GM12878 (cell line): ENCODE measurements at regions not wholly inside any gene's neighbourhood (a gene's known extent, or its start where the extent isn't known, plus 50 kb on each side); places are given as distances from the start of the nearest gene placed in this dataset.

Source experiments
- ATAC-seq: fragments of 200-7000 bp; cut with Tn5 transposase; 3 replicates; pipeline ENCODE4 v1.9.1; 2020; ENCODE audit warnings: mild to moderate bottlenecking, moderate library complexity
- BruUV-seq: library from RNA; stranded (reverse); fragments of 400-500 nt; replicated peaks from 2 replicates; lab custom pipeline; 2021; lab: Mats Ljungman, UMichigan
- CTCF ChIA-PET: fragments of 300-600 bp; sonication (Branson Sonifier 250); formaldehyde crosslinking; extraction: SDS; loops from one replicate; lab custom pipeline; 2021; ENCODE audit warnings: inconsistent platforms; lab: Yijun Ruan, JAX
- POLR2A ChIA-PET: fragments of 350-600 bp; formaldehyde crosslinking; extraction: SDS; loops from one replicate; lab custom pipeline; 2021; ENCODE audit warnings: inconsistent platforms; lab: Charles Lee
- RAD21 ChIA-PET: fragments of 300-600 bp; sonication (Branson Sonifier 250); formaldehyde crosslinking; loops from one replicate; lab custom pipeline; 2023; ENCODE audit warnings: antibody characterized with exemption; ENCODE audit not compliant: unreplicated experiment; lab: Charles Lee
- SMC1A ChIA-PET: fragments of 300-600 bp; sonication (Branson Sonifier 250); formaldehyde crosslinking; loops from one replicate; lab custom pipeline; 2023; ENCODE audit not compliant: unreplicated experiment, uncharacterized antibody; lab: Charles Lee
- DNase-seq: peaks from one replicate; pipeline ENCODE4 v3.0.0-alpha.2; 2011; ENCODE audit warnings: low read depth, low spot score
- FAIRE-seq: peaks from 3 replicates; lab custom pipeline; 2011; peaks lifted over from hg19 to GRCh38; lab: Jason Lieb, UNC
- H2AFZ ChIP-seq: 2 replicates; pipeline ENCODE4 v1.6.0; 2011; ENCODE audit warnings: low read depth, low read length, control low read depth; ENCODE audit not compliant: control insufficient read depth
- H3K27ac ChIP-seq: 2 replicates; pipeline ENCODE4 v1.5.1; 2011; ENCODE audit warnings: control low read depth; ENCODE audit not compliant: control insufficient read depth, insufficient read depth
- H3K27me3 ChIP-seq, 2 experiments: replicated peaks in 1 of 2; 2 replicates each; pipeline versions ENCODE4 v1.6.0 to v1.6.1; 2011; ENCODE audit warnings: low read length in 1 of 2; ENCODE audit not compliant: control insufficient read depth in 2 of 2, insufficient read depth in 2 of 2
- H3K36me3 ChIP-seq, 2 experiments: 2 replicates each; pipeline ENCODE4 v1.5.1; 2011; ENCODE audit warnings: low read length in 1 of 2; ENCODE audit not compliant: control insufficient read depth in 2 of 2, insufficient read depth in 2 of 2
- H3K4me1 ChIP-seq: 2 replicates; pipeline ENCODE4 v1.6.1; 2011; ENCODE audit warnings: mild to moderate bottlenecking, low read length, moderate library complexity, mixed read lengths; ENCODE audit not compliant: control insufficient read depth, insufficient read depth
- H3K4me2 ChIP-seq: 2 replicates; pipeline ENCODE4 v1.6.0; 2011; ENCODE audit warnings: control low read depth; ENCODE audit not compliant: control insufficient read depth, insufficient read depth
- H3K4me3 ChIP-seq: fragments of 200-600 bp; sonication (generic); 2 replicates; pipeline ENCODE4 v1.5.1; 2016
- H3K79me2 ChIP-seq: 2 replicates; pipeline ENCODE4 v1.6.0; 2011; ENCODE audit warnings: low read length; ENCODE audit not compliant: control insufficient read depth, insufficient read depth
- H3K9ac ChIP-seq: 2 replicates; pipeline ENCODE4 v1.8.0; 2011; ENCODE audit warnings: low read length, control low read depth, mixed read lengths; ENCODE audit not compliant: control insufficient read depth, insufficient read depth
- H3K9me3 ChIP-seq: replicated peaks from 3 replicates; pipeline ENCODE4 v1.5.1; 2011; ENCODE audit warnings: mild to moderate bottlenecking, low read length; ENCODE audit not compliant: control insufficient read depth, insufficient read depth
- H4K20me1 ChIP-seq: 2 replicates; pipeline ENCODE4 v1.6.0; 2011; ENCODE audit not compliant: control insufficient read depth, insufficient read depth
- CEBPB ChIP-seq, 2 experiments: fragments of 150-350 bp in 1 of 2; IDR thresholded peaks; 2 replicates each; pipeline ENCODE4 v1.6.1; 2012 to 2014; ENCODE audit warnings: low read depth in 2 of 2, low read length in 2 of 2, borderline replicate concordance in 1 of 2, inconsistent platforms in 1 of 2
- ETV6 ChIP-seq, 2 experiments: fragments of 450-650 bp in 1 of 2; IDR thresholded peaks in 1 of 2; conservative IDR thresholded peaks in 1 of 2; 2 replicates each; pipeline ENCODE4 v1.6.1; 2014; ENCODE audit warnings: antibody characterized with exemption in 1 of 2, borderline replicate concordance in 1 of 2, low read depth in 1 of 2, mild to moderate bottlenecking in 1 of 2, moderate library complexity in 1 of 2
- FOS ChIP-seq: IDR thresholded peaks from 3 replicates; pipeline ENCODE4 v1.6.1; 2011; ENCODE audit warnings: borderline replicate concordance; ENCODE audit not compliant: insufficient read length; ENCODE audit errors: extremely low read depth
- SUPT20H ChIP-seq: IDR thresholded peaks from 2 replicates; pipeline ENCODE4 v1.6.1; 2011; ENCODE audit warnings: low read depth, mild to moderate bottlenecking, low read length, moderate library complexity, borderline replicate concordance; ENCODE audit not compliant: control insufficient read depth
- TAF1 ChIP-seq: IDR thresholded peaks from 2 replicates; pipeline ENCODE4 v1.6.1; 2011; ENCODE audit warnings: mild to moderate bottlenecking, low read depth, low read length, borderline replicate concordance
- WGBS: methylation state at CpG from one replicate; pipeline ENCODE4 v1.1.6; 2016; ENCODE audit warnings: low lambda C conversion rate; ENCODE audit not compliant: insufficient replicate concordance, insufficient coverage; ENCODE audit errors: missing lambda C conversion rate; 5-methylcytosine and 5-hydroxymethylcytosine counted together
- in situ Hi-C: fragments of 300-500 bp; cut with MboI; formaldehyde crosslinking; loops from 9 replicates; pipeline ENCODE4 v1.14.3; 2018; ENCODE audit warnings: mixed read lengths
- intact Hi-C: fragments of 100-400 bp; cut with micrococcal nuclease; formaldehyde crosslinking; loops from one replicate; pipeline ENCODE4 v1.14.2; 2022; ENCODE audit not compliant: unreplicated experiment
- TF ChIP-seq, protein P1 (sequence below): fragments of 450-650 bp; IDR thresholded peaks from 2 replicates; pipeline ENCODE4 v1.6.1; 2017; ENCODE audit warnings: mild to moderate bottlenecking, low read depth, inconsistent platforms; ENCODE audit not compliant: poor library complexity, severe bottlenecking

DNA sequence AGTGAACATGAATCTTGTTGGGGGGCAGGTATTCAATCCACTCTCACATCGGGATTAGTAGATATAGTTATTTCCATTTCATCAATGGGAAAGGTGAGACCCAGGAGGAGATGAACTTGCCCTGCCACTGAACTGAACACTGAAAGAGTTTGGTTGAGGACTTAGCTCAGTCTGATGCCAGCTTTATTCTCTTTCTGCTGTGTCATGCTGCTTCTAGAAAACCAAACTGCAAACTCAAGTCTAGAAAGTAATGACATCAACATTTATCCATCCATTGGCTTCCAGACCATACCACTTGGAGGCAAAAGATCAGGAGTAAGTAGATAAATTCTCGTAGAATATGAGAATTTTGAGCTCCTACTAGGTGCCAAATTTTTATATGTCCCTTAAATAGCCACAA is 288.0 kb upstream of the CTNNB1 start:
- Histone ChIP-seq H3K9ac (no peak overlapping the region), H3K4me3 (no peak overlapping the region), H3K36me3 (no peaks in the 10 kb centered on the region), H3K27ac (no peak overlapping the region), H3K9me3 (no peaks in the 10 kb centered on the region), H3K27me3 (no peaks in the 10 kb centered on the region), H4K20me1 (no peaks in the 10 kb centered on the region), H2AFZ (no peak overlapping the region), H3K4me2 (no peak overlapping the region), H3K4me1 (no peaks in the 10 kb centered on the region), H3K79me2 (no peaks in the 10 kb centered on the region)
- no TSS peak for BruUV-seq
- WGBS, result 45% methylated on average over 2 of the region's 2 CpGs
- TF ChIP-seq FOS (no peak), SUPT20H (no peak), TAF1 (no peak), ETV6 (conservative IDR thresholded peaks at IDR 0.05 in 1 of 2, IDR thresholded peaks at IDR 0.05 in 1 of 2; ENCODE audit: borderline replicate concordance in 1 of 2, low read depth in 1 of 2) (no peak), CEBPB (IDR thresholded peaks at IDR 0.05; ENCODE audit: borderline replicate concordance in 1 of 2, low read depth in 2 of 2, low read length in 2 of 2) (no peak)
- TF ChIP-seq, protein P1, sequence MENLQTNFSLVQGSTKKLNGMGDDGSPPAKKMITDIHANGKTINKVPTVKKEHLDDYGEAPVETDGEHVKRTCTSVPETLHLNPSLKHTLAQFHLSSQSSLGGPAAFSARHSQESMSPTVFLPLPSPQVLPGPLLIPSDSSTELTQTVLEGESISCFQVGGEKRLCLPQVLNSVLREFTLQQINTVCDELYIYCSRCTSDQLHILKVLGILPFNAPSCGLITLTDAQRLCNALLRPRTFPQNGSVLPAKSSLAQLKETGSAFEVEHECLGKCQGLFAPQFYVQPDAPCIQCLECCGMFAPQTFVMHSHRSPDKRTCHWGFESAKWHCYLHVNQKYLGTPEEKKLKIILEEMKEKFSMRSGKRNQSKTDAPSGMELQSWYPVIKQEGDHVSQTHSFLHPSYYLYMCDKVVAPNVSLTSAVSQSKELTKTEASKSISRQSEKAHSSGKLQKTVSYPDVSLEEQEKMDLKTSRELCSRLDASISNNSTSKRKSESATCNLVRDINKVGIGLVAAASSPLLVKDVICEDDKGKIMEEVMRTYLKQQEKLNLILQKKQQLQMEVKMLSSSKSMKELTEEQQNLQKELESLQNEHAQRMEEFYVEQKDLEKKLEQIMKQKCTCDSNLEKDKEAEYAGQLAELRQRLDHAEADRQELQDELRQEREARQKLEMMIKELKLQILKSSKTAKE, result no peak
- POLR2A ChIA-PET, result no interaction called here
- SMC1A ChIA-PET, result interaction anchor here (0.9 to 1.2 kb wide), 3 partner anchors 11 to 331 kb away, joined by 3 read pairs; no protein-coding TSS in a partner anchor
- intact Hi-C loops (no loop called here), in situ Hi-C loops (no loop called here)
- CTCF ChIA-PET, result interaction anchor here (1.1 to 1.3 kb wide), 2 partner anchors 10 to 76 kb away, joined by 3 read pairs; no protein-coding TSS in a partner anchor
- FAIRE-seq (no peak), DNase-seq (no peak), ATAC-seq (no peak)
- RAD21 ChIA-PET, result interaction anchor here (1.2 kb wide), 2 partner anchors 9 to 61 kb away, joined by 3 read pairs; no protein-coding TSS in a partner anchor
